Tibial nerve (tissue), 4 donors: ENCODE measurements at regions not wholly inside any gene's neighbourhood (a gene's known extent, or its start where the extent isn't known, plus 50 kb on each side); places are given as distances from the start of the nearest gene placed in this dataset.
"Not testable (repeated sequence)": the region's sequence is repeated elsewhere in the genome, so short reads cannot be mapped to it uniquely, and the experiment has no call there.

Source experiments
- DNase-seq, 2 donors: peaks; one replicate each; pipeline ENCODE4 v3.0.0-alpha.2; 2019; ENCODE audit warnings: low spot score in 2 of 2
- H3K27ac ChIP-seq, 4 donors: fragments of 200-600 bp; sonication (generic) in 3 of 4; one replicate each; pipeline ENCODE4 v1.5.1; 2017 to 2019; ENCODE audit warnings: mild to moderate bottlenecking in 1 of 4
- H3K27me3 ChIP-seq, 2 donors: fragments of 200-600 bp; sonication (generic) in 1 of 2; one replicate each; pipeline versions ENCODE4 v1.5.1 to v1.6.0; 2017 to 2019
- H3K36me3 ChIP-seq, 3 donors: fragments of 200-600 bp; sonication (generic); one replicate each; pipeline ENCODE4 v1.5.1; 2018 to 2019
- H3K4me1 ChIP-seq, 4 donors: fragments of 200-600 bp; sonication (generic) in 3 of 4; one replicate each; pipeline ENCODE4 v1.5.1; 2017 to 2019
- H3K4me3 ChIP-seq, 4 donors: fragments of 200-600 bp; sonication (generic) in 3 of 4; one replicate each; pipeline ENCODE4 v1.5.1; 2017 to 2019; ENCODE audit warnings: mild to moderate bottlenecking in 1 of 4, moderate library complexity in 1 of 4
- H3K9me3 ChIP-seq, 4 donors: fragments of 200-600 bp; sonication (generic) in 3 of 4; one replicate each; pipeline ENCODE4 v1.5.1; 2017 to 2019
- EP300 ChIP-seq, 2 donors: sonication (generic); formaldehyde crosslinking; IDR thresholded peaks; one replicate each; pipeline ENCODE4 v1.6.1; 2017; ENCODE audit warnings: antibody characterized with exemption in 2 of 2, mild to moderate bottlenecking in 1 of 2
- POLR2A ChIP-seq, 2 donors: fragments of 450-650 bp; IDR thresholded peaks; one replicate each; pipeline ENCODE4 v1.6.1; 2017; ENCODE audit warnings: antibody characterized with exemption in 2 of 2, mild to moderate bottlenecking in 2 of 2, moderate library complexity in 2 of 2
- WGBS, 2 donors: methylation state at CpG; one replicate each; pipeline ENCODE4 v1.1.5; 2018; 5-methylcytosine and 5-hydroxymethylcytosine counted together
- TF ChIP-seq, protein P1 (sequence below), 5 experiments: fragments of 200-600 bp in 3 of 5; fragments of 450-650 bp in 2 of 5; sonication (generic) in 3 of 5; IDR thresholded peaks; one replicate each; pipeline ENCODE4 v1.5.1; 2016 to 2019; ENCODE audit warnings: antibody characterized with exemption in 5 of 5, mild to moderate bottlenecking in 3 of 5, moderate library complexity in 2 of 5

DNA sequence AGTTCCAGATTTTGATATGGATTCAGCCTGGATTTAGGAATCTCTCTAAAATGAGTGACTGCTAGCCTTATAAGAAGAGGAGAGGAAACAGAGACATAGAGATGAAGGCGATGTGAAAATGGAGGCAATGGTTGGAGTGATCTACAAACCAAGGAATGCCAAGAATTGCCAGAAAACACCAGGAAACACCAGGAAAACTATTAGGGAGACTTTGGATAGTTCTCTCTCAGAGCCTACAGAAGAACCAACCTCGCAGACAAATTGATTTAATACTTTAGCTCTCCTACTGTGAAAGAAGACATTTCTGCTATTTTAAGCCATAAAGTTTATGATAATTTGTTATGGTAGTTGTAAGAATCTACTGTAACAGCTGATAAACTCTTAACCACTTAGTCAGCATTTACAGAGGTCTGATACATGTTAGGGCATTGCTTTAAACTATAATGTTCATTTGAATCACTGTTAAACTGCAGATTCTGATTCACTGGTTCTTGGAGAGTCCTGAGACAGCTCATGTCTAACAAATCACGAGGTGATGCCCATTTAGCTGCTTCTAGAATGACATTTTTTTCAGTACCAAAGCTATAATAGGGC lies 1702.6 kb upstream of the LRRTM1 start:
- Histone ChIP-seq H3K4me3 (no peak overlapping the region), H3K4me1 (no peaks in the 10 kb centered on the region), H3K27ac (no peak overlapping the region), H3K9me3 (no peaks in the 10 kb centered on the region), H3K36me3 (no peaks in the 10 kb centered on the region), H3K27me3 (no peaks in the 10 kb centered on the region)
- TF ChIP-seq POLR2A (IDR thresholded peaks at IDR 0.05) (no peak), EP300 (IDR thresholded peaks at IDR 0.05) (no peak)
- TF ChIP-seq, protein P1, sequence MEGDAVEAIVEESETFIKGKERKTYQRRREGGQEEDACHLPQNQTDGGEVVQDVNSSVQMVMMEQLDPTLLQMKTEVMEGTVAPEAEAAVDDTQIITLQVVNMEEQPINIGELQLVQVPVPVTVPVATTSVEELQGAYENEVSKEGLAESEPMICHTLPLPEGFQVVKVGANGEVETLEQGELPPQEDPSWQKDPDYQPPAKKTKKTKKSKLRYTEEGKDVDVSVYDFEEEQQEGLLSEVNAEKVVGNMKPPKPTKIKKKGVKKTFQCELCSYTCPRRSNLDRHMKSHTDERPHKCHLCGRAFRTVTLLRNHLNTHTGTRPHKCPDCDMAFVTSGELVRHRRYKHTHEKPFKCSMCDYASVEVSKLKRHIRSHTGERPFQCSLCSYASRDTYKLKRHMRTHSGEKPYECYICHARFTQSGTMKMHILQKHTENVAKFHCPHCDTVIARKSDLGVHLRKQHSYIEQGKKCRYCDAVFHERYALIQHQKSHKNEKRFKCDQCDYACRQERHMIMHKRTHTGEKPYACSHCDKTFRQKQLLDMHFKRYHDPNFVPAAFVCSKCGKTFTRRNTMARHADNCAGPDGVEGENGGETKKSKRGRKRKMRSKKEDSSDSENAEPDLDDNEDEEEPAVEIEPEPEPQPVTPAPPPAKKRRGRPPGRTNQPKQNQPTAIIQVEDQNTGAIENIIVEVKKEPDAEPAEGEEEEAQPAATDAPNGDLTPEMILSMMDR (IDR thresholded peaks at IDR 0.05): no peak
- WGBS, 2 donors: 66% methylated on average over 3 of the region's 3 CpGs
- DNase-seq: no peak

DNA sequence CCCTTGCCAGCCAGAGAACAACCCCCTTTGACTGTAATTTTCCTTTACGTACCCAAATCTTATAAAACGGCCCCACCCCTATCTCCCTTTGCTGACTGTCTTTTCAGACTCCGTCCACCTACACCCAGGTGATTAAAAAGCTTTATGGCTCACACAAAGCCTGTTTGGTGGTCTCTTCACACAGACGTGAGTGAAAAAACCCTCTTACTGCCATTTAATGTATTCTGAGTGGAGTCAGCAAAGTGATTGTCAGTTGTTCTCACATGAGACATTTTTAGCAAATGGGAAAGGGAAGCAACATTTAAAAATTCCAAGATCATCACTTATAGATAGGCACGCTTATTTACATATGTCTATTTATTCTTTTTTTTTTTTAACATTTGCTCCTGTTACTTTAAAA lies 1701.3 kb upstream of the LRRTM1 start:
- H3K27ac ChIP-seq, DNase-seq, H3K9me3 ChIP-seq, H3K36me3 ChIP-seq, H3K4me1 ChIP-seq, H3K4me3 ChIP-seq, H3K27me3 ChIP-seq: not testable (repeated sequence)
- WGBS, 2 donors: 75 to 76% methylated on average over 5 of the region's 5 CpGs

DNA sequence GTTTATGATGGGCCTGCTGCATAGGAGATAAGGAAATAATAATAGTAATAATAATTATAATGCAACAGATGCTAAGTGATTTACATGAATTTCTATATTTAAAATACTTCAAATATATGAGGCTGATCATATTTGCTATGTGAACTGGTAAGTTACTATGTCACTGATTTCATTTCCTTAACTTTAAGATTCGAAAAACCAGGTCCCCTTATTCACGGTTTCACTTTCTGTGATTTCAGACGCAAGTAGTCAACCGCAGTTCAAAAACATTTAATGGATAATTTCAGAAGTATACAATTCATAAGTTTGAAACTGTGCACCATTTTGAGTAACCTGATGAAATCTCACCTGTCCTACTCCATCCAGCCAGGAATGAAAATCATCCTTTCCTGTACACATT lies 1697.1 kb upstream of the LRRTM1 start:
- no peaks in the 10 kb centered on the region for H3K4me1 ChIP-seq
- no peaks in the 10 kb centered on the region for H3K9me3 ChIP-seq
- no peaks in the 10 kb centered on the region for H3K27me3 ChIP-seq
- no peaks in the 10 kb centered on the region for H3K36me3 ChIP-seq
- no peak overlapping the region for H3K27ac ChIP-seq
- no peak for DNase-seq
- H3K4me3 ChIP-seq: no peak overlapping the region
- 84 to 94% methylated on average over 4 of the region's 4 CpGs for WGBS, 2 donors
- TF ChIP-seq, protein P1 (IDR thresholded peaks at IDR 0.05): no peak
- TF ChIP-seq EP300 (IDR thresholded peaks at IDR 0.05): no peak
- no peak for TF ChIP-seq POLR2A (IDR thresholded peaks at IDR 0.05)

DNA sequence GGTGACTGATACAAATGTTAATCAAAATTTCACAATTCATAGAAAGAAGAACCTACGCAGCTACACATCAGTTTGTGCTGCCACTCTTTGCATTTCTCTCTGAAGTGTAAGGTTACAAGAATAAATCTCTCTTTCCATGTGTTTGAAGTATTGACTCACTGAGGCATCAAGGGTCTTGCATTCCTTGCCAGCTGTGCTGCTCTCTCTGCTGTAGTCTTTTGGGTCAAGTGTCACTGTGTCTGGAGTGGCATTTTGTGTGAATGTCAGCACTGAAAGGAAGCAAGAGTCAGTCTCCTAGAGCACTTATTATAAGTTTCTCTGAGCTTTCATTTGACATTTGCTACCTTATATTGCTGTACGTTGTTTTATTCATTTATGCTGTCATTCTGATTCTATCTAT lies 1696.1 kb upstream of the LRRTM1 start:
- Histone ChIP-seq H3K4me3 (no peak overlapping the region), H3K27ac (no peak overlapping the region), H3K4me1 (no peaks in the 10 kb centered on the region), H3K27me3 (no peaks in the 10 kb centered on the region), H3K36me3 (no peaks in the 10 kb centered on the region), H3K9me3 (no peaks in the 10 kb centered on the region)
- TF ChIP-seq POLR2A (IDR thresholded peaks at IDR 0.05): no peak
- no peak for TF ChIP-seq EP300 (IDR thresholded peaks at IDR 0.05)
- TF ChIP-seq, protein P1 (IDR thresholded peaks at IDR 0.05): no peak
- WGBS, 2 donors: 66 to 73% methylated on average over 2 of the region's 2 CpGs
- DNase-seq: no peak

DNA sequence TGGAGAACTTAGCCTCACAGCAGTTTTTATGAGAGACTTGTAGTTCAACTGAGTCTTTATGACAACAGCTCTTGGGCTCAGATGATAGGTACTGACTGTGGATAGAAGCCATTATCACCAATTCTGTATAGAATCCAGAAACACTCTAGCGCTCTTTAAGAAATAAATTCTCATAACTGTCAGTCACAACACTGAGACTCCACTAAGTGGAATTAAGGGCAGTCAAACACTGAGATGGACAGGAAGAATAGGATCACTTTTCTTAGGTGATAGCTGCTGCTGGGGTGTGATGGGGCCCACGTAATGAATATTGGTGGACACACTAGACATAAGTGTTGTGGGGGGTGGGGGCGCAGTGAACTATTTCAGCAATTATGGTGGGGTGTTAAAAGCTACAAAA lies 1691.8 kb upstream of the LRRTM1 start:
- Histone ChIP-seq H3K4me1 (no peaks in the 10 kb centered on the region), H3K9me3 (no peaks in the 10 kb centered on the region), H3K36me3 (no peaks in the 10 kb centered on the region), H3K4me3 (no peak overlapping the region), H3K27ac (no peak overlapping the region), H3K27me3 (no peaks in the 10 kb centered on the region)
- WGBS, 2 donors: 87 to 98% methylated on average over 3 of the region's 3 CpGs
- TF ChIP-seq EP300 (IDR thresholded peaks at IDR 0.05) (no peak), POLR2A (IDR thresholded peaks at IDR 0.05) (no peak)
- TF ChIP-seq, protein P1 (IDR thresholded peaks at IDR 0.05): no peak
- DNase-seq: no peak

DNA sequence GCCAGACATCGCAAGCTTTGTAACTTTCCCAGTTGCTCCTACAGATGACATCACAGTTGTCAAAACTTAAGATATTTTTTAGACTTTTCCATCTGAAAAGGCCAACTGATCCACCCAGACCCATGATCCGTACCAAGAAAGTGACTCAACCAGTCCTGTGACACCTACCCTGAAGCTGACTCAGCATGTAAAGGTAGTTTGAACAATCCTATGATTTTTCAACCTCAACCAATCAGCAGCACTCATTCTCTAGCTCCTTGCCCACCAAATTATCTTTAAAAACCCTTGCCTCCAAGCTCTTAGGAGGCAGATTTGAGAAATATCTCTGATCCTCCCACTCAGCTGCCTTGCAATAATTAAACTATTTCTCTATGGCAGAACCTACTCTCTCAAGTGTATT lies 1686.7 kb upstream of the LRRTM1 start:
- DNase-seq: no peak
- Histone ChIP-seq H3K4me1 (no peaks in the 10 kb centered on the region), H3K4me3 (no peak overlapping the region), H3K9me3 (no peaks in the 10 kb centered on the region), H3K27me3 (no peaks in the 10 kb centered on the region), H3K27ac (no peak overlapping the region), H3K36me3 (no peaks in the 10 kb centered on the region)
- WGBS, 2 donors: 91% methylated on average over 2 of the region's 2 CpGs
- TF ChIP-seq POLR2A (IDR thresholded peaks at IDR 0.05): no peak
- no peak for TF ChIP-seq EP300 (IDR thresholded peaks at IDR 0.05)
- TF ChIP-seq, protein P1 (IDR thresholded peaks at IDR 0.05): no peak
